Muscle layer of colon (tissue), 2 donors: ENCODE measurements at regions not wholly inside any gene's neighbourhood (a gene's known extent, or its start where the extent isn't known, plus 50 kb on each side); places are given as distances from the start of the nearest gene placed in this dataset.

ENCODE experiments used
- H3K27ac ChIP-seq: one replicate; pipeline ENCODE4 v1.7.0; 2013; ENCODE audit warnings: low read depth, mild to moderate bottlenecking, low read length, moderate library complexity
- H3K27me3 ChIP-seq, 2 donors: one replicate each; pipeline ENCODE4 v1.7.0; 2013; ENCODE audit warnings: low read length in 2 of 2, mild to moderate bottlenecking in 2 of 2; ENCODE audit not compliant: insufficient read depth in 2 of 2, control insufficient read depth in 1 of 2
- H3K36me3 ChIP-seq: one replicate; pipeline ENCODE4 v1.7.0; 2013; ENCODE audit warnings: mild to moderate bottlenecking, low read length; ENCODE audit not compliant: insufficient read depth
- H3K4me1 ChIP-seq: one replicate; pipeline ENCODE4 v1.7.0; 2013; ENCODE audit warnings: mild to moderate bottlenecking, low read length; ENCODE audit not compliant: insufficient read depth
- H3K4me3 ChIP-seq, 2 donors: one replicate each; pipeline ENCODE4 v1.7.0; 2013; ENCODE audit warnings: low read length in 2 of 2, low read depth in 1 of 2, mild to moderate bottlenecking in 1 of 2, moderate library complexity in 1 of 2
- H3K9ac ChIP-seq: one replicate; pipeline ENCODE4 v1.7.0; 2013; ENCODE audit warnings: low read length
- H3K9me3 ChIP-seq: one replicate; pipeline ENCODE4 v1.7.0; 2013; ENCODE audit warnings: mild to moderate bottlenecking, low read length
- donor health status: abdominal sarcoma.
- donor health status: Adenocarcinoma of cecum.

DNA sequence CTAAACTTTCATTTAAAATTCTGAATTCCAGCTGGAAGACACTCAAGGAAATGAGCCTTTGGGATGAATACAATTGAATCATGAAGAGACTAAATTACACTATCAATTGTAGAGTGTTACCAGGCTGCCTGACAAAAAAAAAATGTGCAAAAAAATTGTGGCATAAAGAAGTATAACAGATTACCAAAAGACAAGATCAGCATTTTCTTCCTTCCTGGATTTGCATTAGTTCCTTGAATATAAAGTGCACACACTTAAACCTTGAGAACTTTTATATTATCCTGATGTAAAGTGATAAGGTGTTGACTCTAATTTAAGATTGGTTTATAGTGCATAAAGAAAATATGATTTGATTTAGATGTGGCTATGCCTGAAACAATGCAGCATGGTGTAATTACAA lies 412.7 kb upstream of the KLF6 start:
- H3K9me3 ChIP-seq = no peaks in the 10 kb centered on the region
- peak overlapping the region; percentile 7 for H3K27ac ChIP-seq
- H3K9ac ChIP-seq = no peak overlapping the region
- no peaks in the 10 kb centered on the region for H3K36me3 ChIP-seq
- H3K4me3 ChIP-seq = no peak overlapping the region
- peaks cover 23% of the 10 kb centered on the region for H3K4me1 ChIP-seq
- no peaks in the 10 kb centered on the region for H3K27me3 ChIP-seq

- Histone ChIP-seq H3K27ac (no peak overlapping the region), H3K4me3 (no peak overlapping the region), H3K9ac (no peak overlapping the region), H3K36me3 (no peaks in the 10 kb centered on the region), H3K27me3 (no peaks in the 10 kb centered on the region), H3K4me1 (peaks cover 23% of the 10 kb centered on the region), H3K9me3 (no peaks in the 10 kb centered on the region)
Measured at GRCh38 chr10:4196771-4197390, 411.9 kb upstream of the KLF6 start.

- Histone ChIP-seq H3K9me3 (no peaks in the 10 kb centered on the region), H3K36me3 (no peaks in the 10 kb centered on the region), H3K4me3 (no peak overlapping the region), H3K4me1 (peaks cover 23% of the 10 kb centered on the region), H3K9ac (no peak overlapping the region), H3K27me3 (no peaks in the 10 kb centered on the region), H3K27ac (peak overlapping the region; percentile 41)
Measured at GRCh38 chr10:4196183-4196582, 411.2 kb upstream of the KLF6 start.

DNA sequence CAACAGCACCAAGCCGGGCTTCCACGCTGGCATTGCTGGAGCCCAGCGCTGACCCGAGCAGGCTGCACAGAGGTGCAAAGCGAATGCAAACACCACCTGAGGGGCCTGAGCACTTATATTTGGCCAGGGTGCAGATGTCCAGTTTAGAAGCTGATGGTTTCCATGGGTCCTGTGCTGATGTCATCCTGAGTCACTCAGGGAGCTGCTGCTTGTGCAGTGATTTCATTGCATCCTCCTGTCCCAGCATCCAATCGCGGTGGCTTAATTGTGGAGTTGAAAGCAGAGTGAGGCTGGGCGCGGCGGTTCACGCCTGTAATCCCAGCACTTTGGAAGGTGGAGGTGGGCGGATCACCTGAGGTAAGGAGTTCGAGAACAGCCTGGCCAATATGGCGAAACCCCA lies 410.2 kb upstream of the KLF6 start:
- Histone ChIP-seq H3K9me3 (no peaks in the 10 kb centered on the region), H3K27ac (no peak overlapping the region), H3K27me3 (no peaks in the 10 kb centered on the region), H3K4me3 (no peak overlapping the region), H3K4me1 (peaks cover 23% of the 10 kb centered on the region), H3K9ac (no peak overlapping the region), H3K36me3 (no peaks in the 10 kb centered on the region)

DNA sequence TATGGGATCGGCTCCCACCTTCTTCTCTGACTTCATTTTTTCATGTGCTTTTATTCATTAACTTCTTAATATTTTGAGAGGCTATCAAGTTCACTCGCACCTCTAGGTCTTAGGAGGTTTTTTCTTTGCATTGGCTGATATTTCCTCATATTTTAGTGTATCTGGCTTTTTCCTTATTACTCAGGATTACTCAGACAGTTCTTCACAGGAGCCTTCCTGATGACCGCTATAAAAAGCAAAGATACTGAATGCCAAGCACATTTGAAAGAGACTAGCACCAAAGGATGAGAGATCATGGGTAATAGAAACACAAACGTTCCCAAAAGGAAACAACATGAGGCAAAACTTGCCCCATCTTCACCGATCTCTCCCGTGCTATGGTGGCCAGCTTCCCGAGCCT lies 409.2 kb upstream of the KLF6 start:
- peaks cover 17% of the 10 kb centered on the region for H3K4me1 ChIP-seq
- no peaks in the 10 kb centered on the region for H3K27me3 ChIP-seq
- H3K36me3 ChIP-seq = no peaks in the 10 kb centered on the region
- H3K27ac ChIP-seq = no peak overlapping the region
- no peaks in the 10 kb centered on the region for H3K9me3 ChIP-seq
- H3K4me3 ChIP-seq = no peak overlapping the region
- H3K9ac ChIP-seq = no peak overlapping the region

DNA sequence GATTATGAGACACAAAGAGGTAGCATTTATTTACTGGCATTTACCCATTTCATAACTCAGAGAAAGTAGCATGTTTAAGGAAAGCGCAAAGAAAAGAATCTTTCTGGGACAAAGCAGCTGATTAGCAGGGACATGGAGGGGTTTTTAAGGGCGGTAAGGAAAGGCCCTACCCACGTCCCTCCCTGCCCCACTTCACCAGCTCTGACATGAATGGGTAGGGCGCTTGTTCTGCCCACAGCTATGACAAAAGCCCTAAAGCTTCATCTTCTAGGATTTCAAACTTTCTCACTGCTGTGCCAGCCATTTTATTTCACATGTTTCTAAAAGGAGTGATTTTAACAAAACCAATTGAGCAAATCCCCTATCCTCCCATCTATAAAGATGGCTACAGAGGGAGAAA lies 406.9 kb upstream of the KLF6 start:
- Histone ChIP-seq H3K36me3 (no peaks in the 10 kb centered on the region), H3K9me3 (no peaks in the 10 kb centered on the region), H3K4me1 (peaks cover 8% of the 10 kb centered on the region), H3K27ac (no peak overlapping the region), H3K27me3 (no peaks in the 10 kb centered on the region), H3K4me3 (no peak overlapping the region), H3K9ac (no peak overlapping the region)

DNA sequence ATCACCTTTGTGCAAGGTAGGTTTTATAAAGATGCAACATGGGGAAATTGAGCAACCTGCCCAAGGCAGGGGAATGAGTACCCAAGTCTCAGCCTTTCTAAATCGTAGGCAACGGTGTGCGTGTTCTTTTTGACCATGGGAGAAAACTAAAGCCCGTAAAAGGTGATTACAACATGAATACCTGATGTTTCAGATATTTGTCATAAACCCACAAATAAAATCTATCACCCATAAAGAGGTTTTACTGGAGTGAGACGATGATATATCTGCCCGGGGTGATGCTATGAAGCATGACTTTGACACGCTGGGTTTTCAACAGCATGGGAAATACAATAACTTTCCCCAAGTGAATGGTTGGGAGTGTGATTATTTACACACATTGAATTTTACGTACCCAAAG lies 406.3 kb upstream of the KLF6 start:
- Histone ChIP-seq H3K9me3 (no peaks in the 10 kb centered on the region), H3K4me1 (peaks cover 4% of the 10 kb centered on the region), H3K27ac (no peak overlapping the region), H3K27me3 (no peaks in the 10 kb centered on the region), H3K36me3 (no peaks in the 10 kb centered on the region), H3K9ac (no peak overlapping the region), H3K4me3 (no peak overlapping the region)

- H3K36me3 ChIP-seq = no peaks in the 10 kb centered on the region
- H3K4me1 ChIP-seq = no peaks in the 10 kb centered on the region
- no peaks in the 10 kb centered on the region for H3K27me3 ChIP-seq
- H3K9me3 ChIP-seq = no peaks in the 10 kb centered on the region
- no peak overlapping the region for H3K9ac ChIP-seq
- H3K27ac ChIP-seq = no peak overlapping the region
- no peak overlapping the region for H3K4me3 ChIP-seq
Measured at GRCh38 chr10:4190876-4191275, 405.9 kb upstream of the KLF6 start.

DNA sequence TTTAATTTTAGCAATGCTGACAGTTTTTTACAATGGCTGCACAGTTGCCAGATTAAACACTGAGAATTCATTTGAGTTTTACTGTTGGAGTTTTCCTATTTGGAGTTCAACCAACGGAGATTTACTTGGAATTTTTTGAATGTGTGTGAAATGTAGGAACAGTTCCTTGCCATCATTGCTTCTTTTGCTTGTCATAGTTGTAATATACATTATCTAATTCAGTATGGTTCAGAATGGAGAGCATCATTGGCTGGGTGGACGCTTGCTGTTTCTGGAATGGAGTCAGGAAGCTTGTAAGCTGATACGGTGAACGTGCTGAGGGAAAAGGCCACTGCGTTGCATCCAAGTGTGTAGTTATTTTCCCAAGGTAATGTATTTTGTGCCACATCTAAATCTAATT lies 404.3 kb upstream of the KLF6 start:
- Histone ChIP-seq H3K4me3 (no peak overlapping the region), H3K27me3 (no peaks in the 10 kb centered on the region), H3K9ac (no peak overlapping the region), H3K36me3 (no peaks in the 10 kb centered on the region), H3K4me1 (no peaks in the 10 kb centered on the region), H3K9me3 (no peaks in the 10 kb centered on the region), H3K27ac (no peak overlapping the region)

- H3K27ac ChIP-seq = no peak overlapping the region
- H3K9ac ChIP-seq = no peak overlapping the region
- no peaks in the 10 kb centered on the region for H3K36me3 ChIP-seq
- H3K9me3 ChIP-seq = no peaks in the 10 kb centered on the region
- H3K4me3 ChIP-seq = no peak overlapping the region
- no peaks in the 10 kb centered on the region for H3K27me3 ChIP-seq
- H3K4me1 ChIP-seq = no peaks in the 10 kb centered on the region
Measured at GRCh38 chr10:4188406-4188805, 403.4 kb upstream of the KLF6 start.

GRCh38 chr10:4186849-4187540 lies 402.0 kb upstream of the KLF6 start:
- no peaks in the 10 kb centered on the region for H3K9me3 ChIP-seq
- no peak overlapping the region for H3K9ac ChIP-seq
- peaks cover under 1% of the 10 kb centered on the region for H3K4me1 ChIP-seq
- H3K27ac ChIP-seq = no peak overlapping the region
- no peaks in the 10 kb centered on the region for H3K36me3 ChIP-seq
- H3K4me3 ChIP-seq = no peak overlapping the region
- H3K27me3 ChIP-seq = no peaks in the 10 kb centered on the region

DNA sequence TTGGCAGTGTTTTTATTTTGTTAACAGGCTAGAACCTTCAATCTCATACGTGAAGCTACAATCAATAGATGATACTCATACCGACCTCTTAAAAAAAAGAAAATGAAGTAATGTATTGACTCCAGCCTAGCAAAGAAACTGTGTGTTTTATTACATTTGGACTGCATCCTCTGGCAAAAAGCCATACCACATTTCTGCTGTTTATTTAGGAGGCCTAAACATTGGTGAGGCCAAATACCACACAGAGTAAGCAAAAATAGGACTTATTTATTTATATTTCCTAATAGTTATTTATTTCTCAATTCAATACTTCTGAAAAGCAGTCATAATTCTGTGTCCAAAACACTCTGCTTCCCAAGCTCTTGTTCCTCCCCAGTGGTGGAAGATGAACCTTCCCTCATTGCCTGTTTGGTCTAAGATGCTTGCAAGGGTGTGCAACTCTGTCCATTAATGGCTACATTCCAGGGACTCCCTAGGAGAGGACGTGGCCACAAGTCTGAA lies 398.8 kb upstream of the KLF6 start:
- Histone ChIP-seq H3K9me3 (no peaks in the 10 kb centered on the region), H3K9ac (no peak overlapping the region), H3K27me3 (no peaks in the 10 kb centered on the region), H3K36me3 (no peaks in the 10 kb centered on the region), H3K4me3 (no peak overlapping the region), H3K4me1 (peaks cover 4% of the 10 kb centered on the region), H3K27ac (no peak overlapping the region)
